Right ventricle myocardium inferior (tissue), 1 donor: ENCODE measurements at regions not wholly inside any gene's neighbourhood (a gene's known extent, or its start where the extent isn't known, plus 50 kb on each side); places are given as distances from the start of the nearest gene placed in this dataset.
"Not testable (repeated sequence)": the region's sequence is repeated elsewhere in the genome, so short reads cannot be mapped to it uniquely, and the experiment has no call there.

Experiments
- ATAC-seq: fragments of 200-7000 bp; cut with Tn5 transposase; one replicate; pipeline ENCODE4 v1.9.1; 2020; ENCODE audit warnings: mild to moderate bottlenecking, moderate library complexity
- DNase-seq: peaks from one replicate; pipeline ENCODE4 v3.0.0; 2021; ENCODE audit errors: missing footprints
- intact Hi-C: fragments of 100-400 bp; cut with DNase I; formaldehyde crosslinking; loops from one replicate; pipeline ENCODE4 v1.11.0; 2022
- donor health status: DM: no; HTN: yes; CAD: no; lungs with severe emphysema.

- ATAC-seq (no peak), DNase-seq (no peak)
- intact Hi-C loops, result no loop called here
These were observed 160.0 kb upstream of the TNRC6C start for GRCh38 chr17:77798481-77798880.

- ATAC-seq (no peak), DNase-seq (no peak)
- intact Hi-C loops, result no loop called here
These were observed 157.7 kb upstream of the TNRC6C start for GRCh38 chr17:77800816-77801215.

- intact Hi-C loops, result no loop called here
- no peak for ATAC-seq
- no peak for DNase-seq
These were observed 156.8 kb upstream of the TNRC6C start for GRCh38 chr17:77801545-77802332.

GRCh38 chr17:77802333-77802615, 156.2 kb upstream of the TNRC6C start:
- intact Hi-C loops, result no loop called here
- DNase-seq, result no peak
- ATAC-seq, result no peak

- intact Hi-C loops, result no loop called here
- DNase-seq, result no peak
These were observed 155.7 kb upstream of the TNRC6C start for GRCh38 chr17:77802811-77803220.

GRCh38 chr17:77803726-77804125, 154.8 kb upstream of the TNRC6C start:
- intact Hi-C loops, result no loop called here
- no peak for ATAC-seq
- no peak for DNase-seq

More at GRCh38 chr17:77802811-77803220, 155.7 kb upstream of the TNRC6C start:
- ATAC-seq, result peak; percentile 37

GRCh38 chr17:77804796-77805426, 153.6 kb upstream of the TNRC6C start:
- intact Hi-C loops, result no loop called here
- DNase-seq, result no peak
- ATAC-seq, result no peak

GRCh38 chr17:77805970-77806369, 152.5 kb upstream of the TNRC6C start:
- DNase-seq, ATAC-seq, intact Hi-C loops: not testable (repeated sequence)

- DNase-seq, result no peak
- ATAC-seq, result no peak
- intact Hi-C loops, result no loop called here
These were observed 151.3 kb upstream of the TNRC6C start for GRCh38 chr17:77807051-77807745.

- no peak for ATAC-seq
- DNase-seq, result no peak
- intact Hi-C loops, result no loop called here
These were observed 150.6 kb upstream of the TNRC6C start for GRCh38 chr17:77807746-77808441.

- DNase-seq (no peak), ATAC-seq (no peak)
- intact Hi-C loops, result no loop called here
These were observed 149.6 kb upstream of the TNRC6C start for GRCh38 chr17:77808686-77809425.

- DNase-seq, result no peak
- intact Hi-C loops, result loop anchor here (5.0 kb wide), 1 partner anchor 73 kb away; no protein-coding TSS in a partner anchor
- ATAC-seq, result no peak
These were observed 148.7 kb upstream of the TNRC6C start for GRCh38 chr17:77809814-77810213.

GRCh38 chr17:77810536-77810935, 148.0 kb upstream of the TNRC6C start:
- DNase-seq, result no peak
- peak; percentile 85 for ATAC-seq
- intact Hi-C loops, result loop anchor here (5.0 kb wide), 1 partner anchor 73 kb away; no protein-coding TSS in a partner anchor

GRCh38 chr17:77811521-77811920, 147.0 kb upstream of the TNRC6C start:
- intact Hi-C loops, result loop anchor here (5.0 kb wide), 1 partner anchor 74 kb away; no protein-coding TSS in a partner anchor
- ATAC-seq (no peak), DNase-seq (no peak)

- DNase-seq (no peak), ATAC-seq (no peak)
- intact Hi-C loops, result loop anchor here (5.0 kb wide), 1 partner anchor 77 kb away; no protein-coding TSS in a partner anchor
These were observed 144.3 kb upstream of the TNRC6C start for GRCh38 chr17:77814091-77814772.

GRCh38 chr17:77815127-77815905, 143.2 kb upstream of the TNRC6C start:
- DNase-seq (no peak), ATAC-seq (no peak)
- intact Hi-C loops, result no loop called here

GRCh38 chr17:77817953-77818352, 140.6 kb upstream of the TNRC6C start:
- intact Hi-C loops, result no loop called here
- ATAC-seq, result no peak
- no peak for DNase-seq
